ENCODE measurements at regions not wholly inside any gene's neighbourhood (a gene's known extent, or its start where the extent isn't known, plus 50 kb on each side); places are given as distances from the start of the nearest gene placed in this dataset.

GRCh38 chr7:69162931-69163670 lies 435.2 kb upstream of the AUTS2 start:
- no peak for TF ChIP-seq CTCF (conservative IDR thresholded peaks at IDR 0.05)
- no peak overlapping the region for H3K27ac ChIP-seq

- no peak for TF ChIP-seq CTCF (conservative IDR thresholded peaks at IDR 0.05)
- no peak for TF ChIP-seq ZFX (IDR thresholded peaks at IDR 0.05)
- no peak overlapping the region for H3K27ac ChIP-seq
These were observed 431.2 kb upstream of the AUTS2 start for GRCh38 chr7:69166979-69167516.

GRCh38 chr7:69169386-69169785 lies 428.9 kb upstream of the AUTS2 start:
- TF ChIP-seq CTCF (conservative IDR thresholded peaks at IDR 0.05) (no peak), ZFX (IDR thresholded peaks at IDR 0.05) (no peak)
- H3K27ac ChIP-seq = no peak overlapping the region

- no peak overlapping the region for H3K27ac ChIP-seq
- TF ChIP-seq ZFX (IDR thresholded peaks at IDR 0.05) (no peak), CTCF (conservative IDR thresholded peaks at IDR 0.05) (no peak)
These were observed 425.8 kb upstream of the AUTS2 start for GRCh38 chr7:69172357-69173077.

GRCh38 chr7:69173341-69173740 lies 424.9 kb upstream of the AUTS2 start:
- no peak overlapping the region for H3K27ac ChIP-seq
- TF ChIP-seq ZFX (IDR thresholded peaks at IDR 0.05) = no peak
- no peak for TF ChIP-seq CTCF (conservative IDR thresholded peaks at IDR 0.05)

- H3K27ac ChIP-seq = no peak overlapping the region
- no peak for TF ChIP-seq CTCF (conservative IDR thresholded peaks at IDR 0.05)
- no peak for TF ChIP-seq ZFX (IDR thresholded peaks at IDR 0.05)
These were observed 424.4 kb upstream of the AUTS2 start for GRCh38 chr7:69173846-69174245.

GRCh38 chr7:69176841-69177240 lies 421.4 kb upstream of the AUTS2 start:
- no peak for TF ChIP-seq ZFX (IDR thresholded peaks at IDR 0.05)
- TF ChIP-seq CTCF (conservative IDR thresholded peaks at IDR 0.05) = no peak
- no peak overlapping the region for H3K27ac ChIP-seq

Measured in C4-2B (cell line).